EH (cell line): ENCODE measurements at regions not wholly inside any gene's neighbourhood (a gene's known extent, or its start where the extent isn't known, plus 50 kb on each side); places are given as distances from the start of the nearest gene placed in this dataset.
"Not testable (repeated sequence)": the region's sequence is repeated elsewhere in the genome, so short reads cannot be mapped to it uniquely, and the experiment has no call there.

Source experiments
- DNase-seq: peaks from one replicate; pipeline ENCODE4 v3.0.0-alpha.2; 2015; ENCODE audit warnings: low read depth

- DNase-seq, result no peak
Observed at GRCh38 chr11:116335891-116336290, 436.9 kb downstream of the BUD13 start.

GRCh38 chr11:116335078-116335477 lies 437.7 kb downstream of the BUD13 start:
- no peak for DNase-seq

GRCh38 chr11:116334596-116334995 lies 438.2 kb downstream of the BUD13 start:
- DNase-seq, result no peak

GRCh38 chr11:116333001-116333535 lies 439.7 kb downstream of the BUD13 start:
- DNase-seq, result no peak

GRCh38 chr11:116332391-116332790 lies 440.4 kb downstream of the BUD13 start:
- no peak for DNase-seq

GRCh38 chr11:116331381-116331780 lies 441.4 kb downstream of the BUD13 start:
- DNase-seq, result no peak

GRCh38 chr11:116330439-116331185 lies 442.2 kb downstream of the BUD13 start:
- DNase-seq, result no peak

GRCh38 chr11:116329354-116330090 lies 443.3 kb downstream of the BUD13 start:
- no peak for DNase-seq

- DNase-seq, result no peak
Observed at GRCh38 chr11:116328851-116329250, 443.9 kb downstream of the BUD13 start.

GRCh38 chr11:116328391-116328790 lies 444.4 kb downstream of the BUD13 start:
- DNase-seq, result no peak

GRCh38 chr11:116326146-116326545 lies 446.6 kb downstream of the BUD13 start:
- DNase-seq, result no peak

GRCh38 chr11:116325247-116325646 lies 447.5 kb downstream of the BUD13 start:
- DNase-seq, result no peak

- DNase-seq, result not testable (repeated sequence)
Observed at GRCh38 chr11:116324077-116324476, 448.7 kb downstream of the BUD13 start.

GRCh38 chr11:116317212-116317611 lies 455.6 kb downstream of the BUD13 start:
- no peak for DNase-seq

- no peak for DNase-seq
Observed at GRCh38 chr11:116314006-116314405, 458.8 kb downstream of the BUD13 start.

- no peak for DNase-seq
Observed at GRCh38 chr11:116312570-116313391, 460.0 kb downstream of the BUD13 start.

GRCh38 chr11:116311206-116311605 lies 461.6 kb downstream of the BUD13 start:
- DNase-seq, result no peak

GRCh38 chr11:116310698-116311097 lies 462.1 kb downstream of the BUD13 start:
- DNase-seq, result no peak

GRCh38 chr11:116310226-116310625 lies 462.6 kb downstream of the BUD13 start:
- DNase-seq, result peak; percentile 1

GRCh38 chr11:116309446-116309845 lies 463.3 kb downstream of the BUD13 start:
- DNase-seq, result no peak

- DNase-seq, result no peak
Observed at GRCh38 chr11:116302756-116303155, 470.0 kb downstream of the BUD13 start.

- no peak for DNase-seq
Observed at GRCh38 chr11:116301141-116301540, 471.6 kb downstream of the BUD13 start.
